WI38 (cell line): ENCODE measurements at regions not wholly inside any gene's neighbourhood (a gene's known extent, or its start where the extent isn't known, plus 50 kb on each side); places are given as distances from the start of the nearest gene placed in this dataset.
"Not testable (repeated sequence)": the region's sequence is repeated elsewhere in the genome, so short reads cannot be mapped to it uniquely, and the experiment has no call there.

Experiments
- H3K4me3 ChIP-seq: 2 replicates; pipeline ENCODE4 v1.5.1; 2011; ENCODE audit warnings: low read depth, mild to moderate bottlenecking, control low read depth, low read length
- CTCF ChIP-seq: IDR thresholded peaks from 2 replicates; pipeline ENCODE4 v1.5.1; 2012; ENCODE audit warnings: low read depth, mild to moderate bottlenecking, control low read depth, low read length

- H3K4me3 ChIP-seq = no peak overlapping the region
- TF ChIP-seq CTCF = no peak
These were observed 140.0 kb upstream of the PRICKLE1 start for GRCh38 chr12:42729535-42729900.

GRCh38 chr12:42728770-42729534, 139.4 kb upstream of the PRICKLE1 start:
- no peak overlapping the region for H3K4me3 ChIP-seq
- no peak for TF ChIP-seq CTCF

GRCh38 chr12:42728287-42728686, 138.7 kb upstream of the PRICKLE1 start:
- no peak overlapping the region for H3K4me3 ChIP-seq
- no peak for TF ChIP-seq CTCF

- H3K4me3 ChIP-seq = no peak overlapping the region
- TF ChIP-seq CTCF = no peak
These were observed 136.3 kb upstream of the PRICKLE1 start for GRCh38 chr12:42725809-42726208.

GRCh38 chr12:42716491-42716891, 126.9 kb upstream of the PRICKLE1 start:
- H3K4me3 ChIP-seq = no peak overlapping the region
- no peak for TF ChIP-seq CTCF

GRCh38 chr12:42713566-42713965, 124.0 kb upstream of the PRICKLE1 start:
- not testable (repeated sequence) for H3K4me3 ChIP-seq

- not testable (repeated sequence) for H3K4me3 ChIP-seq
These were observed 118.8 kb upstream of the PRICKLE1 start for GRCh38 chr12:42708374-42708773.

- no peak overlapping the region for H3K4me3 ChIP-seq
- no peak for TF ChIP-seq CTCF
These were observed 118.0 kb upstream of the PRICKLE1 start for GRCh38 chr12:42707312-42708226.
